ENCODE measurements at regions not wholly inside any gene's neighbourhood (a gene's known extent, or its start where the extent isn't known, plus 50 kb on each side); places are given as distances from the start of the nearest gene placed in this dataset.
A peak's percentile ranks its signal among the peaks of the same experiment; 100 is the strongest.

- no peak overlapping the region for H3K4me2 ChIP-seq (ENCODE audit: low read depth, low read length)
- H3K9me3 ChIP-seq (ENCODE audit: low read length) = no peaks in the 10 kb centered on the region
- no peaks in the 10 kb centered on the region for H4K20me1 ChIP-seq (ENCODE audit: insufficient read depth, low read length)
- H3K79me2 ChIP-seq (ENCODE audit: insufficient read depth, low read length) = no peaks in the 10 kb centered on the region
- no peak for TF ChIP-seq ZNF350 (CRISPR knock-in tag; IDR thresholded peaks at IDR 0.05; ENCODE audit: borderline replicate concordance, low read depth)
- no peak for TF ChIP-seq NFE2 (CRISPR knock-in tag; IDR thresholded peaks at IDR 0.05)
- H3K27me3 ChIP-seq (ENCODE audit: control insufficient read depth in 1 of 2, insufficient read depth in 2 of 2, low read length in 2 of 2) = no peaks in the 10 kb centered on the region
- no TSS peak for BruUV-seq (replicated peaks)
- FAIRE-seq (no peak), ATAC-seq (no peak), DNase-seq (ENCODE audit: low spot score) (no peak)
- POLR2A ChIA-PET = no interaction called here
- no peaks in the 10 kb centered on the region for H3K4me1 ChIP-seq (ENCODE audit: insufficient read depth, low read length)
- H3K36me3 ChIP-seq (replicated peaks in 1 of 2; ENCODE audit: control insufficient read depth in 1 of 2, insufficient read depth in 2 of 2, low read length in 2 of 2) = no peaks in the 10 kb centered on the region
- H2AFZ ChIP-seq (ENCODE audit: low read length) = no peak overlapping the region
- no peak overlapping the region for H3K4me3 ChIP-seq (replicated peaks in 1 of 3; ENCODE audit: insufficient read depth in 1 of 3, low read depth in 2 of 3, low read length in 3 of 3)
- H3K9ac ChIP-seq (ENCODE audit: insufficient read depth, low read depth, low read length) = no peak overlapping the region
- CTCF ChIA-PET (ENCODE audit: low intra/inter-chr PET ratio, low total read pairs) = no interaction called here
- no peak overlapping the region for H3K27ac ChIP-seq (ENCODE audit: extremely low read length, insufficient read depth, low read length)
- WGBS (ENCODE audit: low lambda C conversion rate) = 86% methylated on average over 2 of the region's 2 CpGs
- intact Hi-C loops (cut with micrococcal nuclease; ENCODE audit: unreplicated experiment) (no loop called here), in situ Hi-C loops (cut with HindIII; ENCODE audit: extremely low pct_ligation_motif_present, low pct_unique_long_range_greater_than_20kb) (no loop called here)
Observed at GRCh38 chr21:15390049-15390448, 325.2 kb upstream of the NRIP1 start.

- Histone ChIP-seq H2AFZ (ENCODE audit: low read length) (no peak overlapping the region), H3K4me1 (ENCODE audit: insufficient read depth, low read length) (peaks cover 18% of the 10 kb centered on the region), H3K4me3 (replicated peaks in 1 of 3; ENCODE audit: insufficient read depth in 1 of 3, low read depth in 2 of 3, low read length in 3 of 3) (no peak overlapping the region), H3K9me3 (ENCODE audit: low read length) (no peaks in the 10 kb centered on the region), H3K79me2 (ENCODE audit: insufficient read depth, low read length) (no peaks in the 10 kb centered on the region), H4K20me1 (ENCODE audit: insufficient read depth, low read length) (no peaks in the 10 kb centered on the region), H3K27me3 (ENCODE audit: control insufficient read depth in 1 of 2, insufficient read depth in 2 of 2, low read length in 2 of 2) (no peaks in the 10 kb centered on the region), H3K27ac (ENCODE audit: extremely low read length, insufficient read depth, low read length) (no peak overlapping the region), H3K4me2 (ENCODE audit: low read depth, low read length) (no peak overlapping the region), H3K9ac (ENCODE audit: insufficient read depth, low read depth, low read length) (no peak overlapping the region), H3K36me3 (replicated peaks in 1 of 2; ENCODE audit: control insufficient read depth in 1 of 2, insufficient read depth in 2 of 2, low read length in 2 of 2) (no peaks in the 10 kb centered on the region)
- CTCF ChIA-PET (ENCODE audit: low intra/inter-chr PET ratio, low total read pairs) = no interaction called here
- in situ Hi-C loops (cut with HindIII; ENCODE audit: extremely low pct_ligation_motif_present, low pct_unique_long_range_greater_than_20kb) = no loop called here
- TF ChIP-seq ZBTB42 (CRISPR knock-in tag; IDR thresholded peaks at IDR 0.05) (no peak), SMARCC2 (IDR thresholded peaks at IDR 0.05) (no peak), PRPF4 (IDR thresholded peaks at IDR 0.05; ENCODE audit: low read depth, low read length, poor library complexity, severe bottlenecking) (no peak), CEBPG (CRISPR knock-in tag; IDR thresholded peaks at IDR 0.05) (no peak), GMEB2 (CRISPR knock-in tag; IDR thresholded peaks at IDR 0.05; ENCODE audit: low read depth) (no peak), RFX5 (IDR thresholded peaks at IDR 0.05; ENCODE audit: low read depth, low read length) (no peak), ZNF83 (CRISPR knock-in tag; IDR thresholded peaks at IDR 0.05; ENCODE audit: borderline replicate concordance) (no peak), ZNF124 (CRISPR knock-in tag; IDR thresholded peaks at IDR 0.05) (no peak), ZNF891 (CRISPR knock-in tag; IDR thresholded peaks at IDR 0.05) (no peak), TCF7 (IDR thresholded peaks at IDR 0.05; ENCODE audit: low read depth) (no peak), ZNF441 (CRISPR knock-in tag; IDR thresholded peaks at IDR 0.05; ENCODE audit: borderline replicate concordance) (no peak), CBFB (CRISPR knock-in tag; IDR thresholded peaks at IDR 0.05) (no peak), ZNF816 (CRISPR knock-in tag; IDR thresholded peaks at IDR 0.05; ENCODE audit: borderline replicate concordance) (no peak), NRL (CRISPR knock-in tag; IDR thresholded peaks at IDR 0.05; ENCODE audit: borderline replicate concordance) (no peak), EED (CRISPR knock-in tag; IDR thresholded peaks at IDR 0.05) (no peak)
- no peak for ATAC-seq
- WGBS (ENCODE audit: low lambda C conversion rate) = 94% methylated on average over 2 of the region's 2 CpGs
- DNase-seq (ENCODE audit: low spot score) = peak; percentile 2
- FAIRE-seq = no peak
- intact Hi-C loops (cut with micrococcal nuclease; ENCODE audit: unreplicated experiment) = no loop called here
- POLR2A ChIA-PET = no interaction called here
- no TSS peak for BruUV-seq (replicated peaks)
Observed at GRCh38 chr21:15397258-15397657, 332.5 kb upstream of the NRIP1 start.
